ENCODE measurements at regions not wholly inside any gene's neighbourhood (a gene's known extent, or its start where the extent isn't known, plus 50 kb on each side); places are given as distances from the start of the nearest gene placed in this dataset.

GRCh38 chr6:140385679-140386078 lies 1011.2 kb upstream of the CITED2 start:
- no peak for TF ChIP-seq CTCF (IDR thresholded peaks at IDR 0.05; ENCODE audit: unreplicated experiment)
- Mint-ChIP-seq H3K27ac (ENCODE audit: low read depth, unreplicated experiment) (no peak overlapping the region), H3K36me3 (ENCODE audit: insufficient read depth, unreplicated experiment) (no peaks in the 10 kb centered on the region), H3K27me3 (ENCODE audit: insufficient read depth, unreplicated experiment) (no peaks in the 10 kb centered on the region), H3K4me3 (ENCODE audit: unreplicated experiment) (no peak overlapping the region), H3K9me3 (ENCODE audit: unreplicated experiment) (peaks cover 6% of the 10 kb centered on the region), H3K4me1 (ENCODE audit: insufficient read depth, unreplicated experiment) (peaks cover 21% of the 10 kb centered on the region)
- intact Hi-C loops (cut with micrococcal nuclease), result no loop called here
- DNase-seq (ENCODE audit: unreplicated experiment), result no peak
- POLR2A ChIA-PET, result no interaction called here
- BruUV-seq (replicated peaks), result no TSS peak
- CTCF ChIA-PET, result no interaction called here

- no peaks in the 10 kb centered on the region for H3K36me3 Mint-ChIP-seq (ENCODE audit: insufficient read depth, unreplicated experiment)
These were observed 1007.9 kb upstream of the CITED2 start for GRCh38 chr6:140382355-140382754.

GRCh38 chr6:140380427-140381218 lies 1006.2 kb upstream of the CITED2 start:
- Mint-ChIP-seq H3K27me3 (ENCODE audit: insufficient read depth, unreplicated experiment) (no peaks in the 10 kb centered on the region), H3K4me1 (ENCODE audit: insufficient read depth, unreplicated experiment) (peaks cover 17% of the 10 kb centered on the region), H3K9me3 (ENCODE audit: unreplicated experiment) (no peaks in the 10 kb centered on the region), H3K4me3 (ENCODE audit: unreplicated experiment) (no peak overlapping the region), H3K27ac (ENCODE audit: low read depth, unreplicated experiment) (peak overlapping the region; percentile 52), H3K36me3 (ENCODE audit: insufficient read depth, unreplicated experiment) (no peaks in the 10 kb centered on the region)
- TF ChIP-seq CTCF (IDR thresholded peaks at IDR 0.05; ENCODE audit: unreplicated experiment), result no peak
- no TSS peak for BruUV-seq (replicated peaks)
- intact Hi-C loops (cut with micrococcal nuclease), result no loop called here
- ChIA-PET CTCF (interaction anchor here (0.7 to 1.0 kb wide), 2 partner anchors 1006 to 1549 kb away, joined by 3 to 7 read pairs; partner anchors contain the start of gene CITED2), POLR2A (interaction anchor here (0.6 to 1.2 kb wide), 5 partner anchors 76 to 422 kb away, joined by 3 read pairs; no protein-coding TSS in a partner anchor)
- peak; percentile 19 for DNase-seq (ENCODE audit: unreplicated experiment)

More at GRCh38 chr6:140382355-140382754, 1007.9 kb upstream of the CITED2 start:
- BruUV-seq (replicated peaks), result no TSS peak
- TF ChIP-seq CTCF (IDR thresholded peaks at IDR 0.05; ENCODE audit: unreplicated experiment), result no peak
- peaks cover 6% of the 10 kb centered on the region for H3K9me3 Mint-ChIP-seq (ENCODE audit: unreplicated experiment)
- intact Hi-C loops (cut with micrococcal nuclease), result no loop called here
- no peaks in the 10 kb centered on the region for H3K27me3 Mint-ChIP-seq (ENCODE audit: insufficient read depth, unreplicated experiment)
- ChIA-PET POLR2A (interaction anchor here (0.7 to 1.6 kb wide), 2 partner anchors 184 to 1008 kb away, joined by 3 to 4 read pairs; partner anchors contain the start of gene CITED2), CTCF (no interaction called here)
- H3K27ac Mint-ChIP-seq (ENCODE audit: low read depth, unreplicated experiment), result no peak overlapping the region
- no peak overlapping the region for H3K4me3 Mint-ChIP-seq (ENCODE audit: unreplicated experiment)
- DNase-seq (ENCODE audit: unreplicated experiment), result no peak
- H3K4me1 Mint-ChIP-seq (ENCODE audit: insufficient read depth, unreplicated experiment), result peaks cover 17% of the 10 kb centered on the region

GRCh38 chr6:140379919-140380318 lies 1005.5 kb upstream of the CITED2 start:
- no peaks in the 10 kb centered on the region for H3K9me3 Mint-ChIP-seq (ENCODE audit: unreplicated experiment)
- TF ChIP-seq CTCF (IDR thresholded peaks at IDR 0.05; ENCODE audit: unreplicated experiment), result no peak
- no peak for DNase-seq (ENCODE audit: unreplicated experiment)
- intact Hi-C loops (cut with micrococcal nuclease), result no loop called here
- ChIA-PET CTCF (interaction anchor here (1.0 kb wide), 1 partner anchor 1549 kb away, joined by 3 read pairs; no protein-coding TSS in a partner anchor), POLR2A (interaction anchor here (0.6 to 0.9 kb wide), 2 partner anchors 76 to 350 kb away, joined by 3 read pairs; no protein-coding TSS in a partner anchor)
- no peaks in the 10 kb centered on the region for H3K27me3 Mint-ChIP-seq (ENCODE audit: insufficient read depth, unreplicated experiment)
- H3K4me3 Mint-ChIP-seq (ENCODE audit: unreplicated experiment), result no peak overlapping the region
- no peak overlapping the region for H3K27ac Mint-ChIP-seq (ENCODE audit: low read depth, unreplicated experiment)
- peaks cover 17% of the 10 kb centered on the region for H3K4me1 Mint-ChIP-seq (ENCODE audit: insufficient read depth, unreplicated experiment)
- no TSS peak for BruUV-seq (replicated peaks)
- H3K36me3 Mint-ChIP-seq (ENCODE audit: insufficient read depth, unreplicated experiment), result no peaks in the 10 kb centered on the region

All from MCF 10A (cell line).